ENCODE measurements at regions not wholly inside any gene's neighbourhood (a gene's known extent, or its start where the extent isn't known, plus 50 kb on each side); places are given as distances from the start of the nearest gene placed in this dataset.

DNA sequence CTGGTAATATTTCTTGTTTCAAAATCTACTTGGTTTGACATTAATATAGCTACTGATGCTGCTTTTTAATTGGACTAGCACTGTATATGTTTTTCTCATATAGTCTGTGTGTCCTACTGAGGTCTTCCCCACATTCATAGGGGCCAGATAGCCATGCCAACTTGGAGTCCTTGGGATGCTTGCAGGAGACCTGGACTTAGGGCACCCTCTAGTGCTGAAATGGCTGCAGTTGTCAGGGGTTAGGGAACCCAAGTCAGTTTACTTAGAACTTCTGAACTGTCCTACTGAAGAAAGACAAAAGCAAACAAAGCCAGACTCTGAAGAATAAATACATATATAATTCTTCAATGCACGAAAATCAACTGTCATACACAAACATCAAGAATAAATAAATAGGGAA is 279.9 kb upstream of the SYT1 start:
- TF ChIP-seq, protein P1, sequence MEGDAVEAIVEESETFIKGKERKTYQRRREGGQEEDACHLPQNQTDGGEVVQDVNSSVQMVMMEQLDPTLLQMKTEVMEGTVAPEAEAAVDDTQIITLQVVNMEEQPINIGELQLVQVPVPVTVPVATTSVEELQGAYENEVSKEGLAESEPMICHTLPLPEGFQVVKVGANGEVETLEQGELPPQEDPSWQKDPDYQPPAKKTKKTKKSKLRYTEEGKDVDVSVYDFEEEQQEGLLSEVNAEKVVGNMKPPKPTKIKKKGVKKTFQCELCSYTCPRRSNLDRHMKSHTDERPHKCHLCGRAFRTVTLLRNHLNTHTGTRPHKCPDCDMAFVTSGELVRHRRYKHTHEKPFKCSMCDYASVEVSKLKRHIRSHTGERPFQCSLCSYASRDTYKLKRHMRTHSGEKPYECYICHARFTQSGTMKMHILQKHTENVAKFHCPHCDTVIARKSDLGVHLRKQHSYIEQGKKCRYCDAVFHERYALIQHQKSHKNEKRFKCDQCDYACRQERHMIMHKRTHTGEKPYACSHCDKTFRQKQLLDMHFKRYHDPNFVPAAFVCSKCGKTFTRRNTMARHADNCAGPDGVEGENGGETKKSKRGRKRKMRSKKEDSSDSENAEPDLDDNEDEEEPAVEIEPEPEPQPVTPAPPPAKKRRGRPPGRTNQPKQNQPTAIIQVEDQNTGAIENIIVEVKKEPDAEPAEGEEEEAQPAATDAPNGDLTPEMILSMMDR (IDR thresholded peaks at IDR 0.05): peak in 3 of 6 experiments; percentile 10 to 16 (median 14)
- no peak for TF ChIP-seq POLR2A (IDR thresholded peaks at IDR 0.05)
